Jurkat, Clone E6-1 (cell line): ENCODE measurements at regions not wholly inside any gene's neighbourhood (a gene's known extent, or its start where the extent isn't known, plus 50 kb on each side); places are given as distances from the start of the nearest gene placed in this dataset.
A peak's percentile ranks its signal among the peaks of the same experiment; 100 is the strongest.

Experiments
- DNase-seq: peaks from one replicate; pipeline ENCODE4 v3.0.0-alpha.2; 2011; ENCODE audit warnings: low read depth, low spot score
- H3K4me3 ChIP-seq: 2 replicates; pipeline ENCODE4 v1.5.1; 2011; ENCODE audit warnings: mild to moderate bottlenecking, low read length, control low read depth, moderate library complexity

GRCh38 chr6:22845467-22845866 is 276.1 kb downstream of the HDGFL1 start:
- DNase-seq, result no peak
- H3K4me3 ChIP-seq, result no peak overlapping the region

- no peak for DNase-seq
- H3K4me3 ChIP-seq, result no peak overlapping the region
These were observed 278.8 kb downstream of the HDGFL1 start for GRCh38 chr6:22848121-22848520.

- no peak overlapping the region for H3K4me3 ChIP-seq
- no peak for DNase-seq
These were observed 280.6 kb downstream of the HDGFL1 start for GRCh38 chr6:22849921-22850320.

GRCh38 chr6:22852101-22852500 is 282.7 kb downstream of the HDGFL1 start:
- no peak for DNase-seq
- no peak overlapping the region for H3K4me3 ChIP-seq

GRCh38 chr6:22873513-22874136 is 304.3 kb downstream of the HDGFL1 start:
- no peak overlapping the region for H3K4me3 ChIP-seq
- no peak for DNase-seq

GRCh38 chr6:22875845-22876244 is 306.5 kb downstream of the HDGFL1 start:
- no peak for DNase-seq
- H3K4me3 ChIP-seq, result no peak overlapping the region

GRCh38 chr6:22878324-22878701 is 308.9 kb downstream of the HDGFL1 start:
- DNase-seq, result no peak
- no peak overlapping the region for H3K4me3 ChIP-seq

- no peak overlapping the region for H3K4me3 ChIP-seq
- no peak for DNase-seq
These were observed 309.3 kb downstream of the HDGFL1 start for GRCh38 chr6:22878706-22879105.

- no peak for DNase-seq
- H3K4me3 ChIP-seq, result no peak overlapping the region
These were observed 311.5 kb downstream of the HDGFL1 start for GRCh38 chr6:22880686-22881433.

GRCh38 chr6:22882581-22882980 is 313.2 kb downstream of the HDGFL1 start:
- no peak overlapping the region for H3K4me3 ChIP-seq
- DNase-seq, result no peak

GRCh38 chr6:22883061-22883717 is 313.8 kb downstream of the HDGFL1 start:
- no peak overlapping the region for H3K4me3 ChIP-seq
- DNase-seq, result no peak

- peak; percentile 29 for DNase-seq
- H3K4me3 ChIP-seq, result no peak overlapping the region
These were observed 315.1 kb downstream of the HDGFL1 start for GRCh38 chr6:22884456-22884855.

- no peak overlapping the region for H3K4me3 ChIP-seq
- no peak for DNase-seq
These were observed 317.6 kb downstream of the HDGFL1 start for GRCh38 chr6:22886650-22887581.

- H3K4me3 ChIP-seq, result no peak overlapping the region
- DNase-seq, result no peak
These were observed 318.9 kb downstream of the HDGFL1 start for GRCh38 chr6:22888163-22888752.

GRCh38 chr6:22891934-22892333 is 322.6 kb downstream of the HDGFL1 start:
- no peak for DNase-seq

GRCh38 chr6:22892452-22892851 is 323.1 kb downstream of the HDGFL1 start:
- no peak for DNase-seq
- no peak overlapping the region for H3K4me3 ChIP-seq

More at GRCh38 chr6:22891934-22892333, 322.6 kb downstream of the HDGFL1 start:
- no peak overlapping the region for H3K4me3 ChIP-seq

- no peak for DNase-seq
- H3K4me3 ChIP-seq, result no peak overlapping the region
These were observed 327.3 kb downstream of the HDGFL1 start for GRCh38 chr6:22896696-22897095.

- no peak overlapping the region for H3K4me3 ChIP-seq
- no peak for DNase-seq
These were observed 330.1 kb downstream of the HDGFL1 start for GRCh38 chr6:22899426-22899825.

GRCh38 chr6:22903826-22904225 is 334.5 kb downstream of the HDGFL1 start:
- no peak for DNase-seq
- no peak overlapping the region for H3K4me3 ChIP-seq
